Neural cell (in vitro differentiated cells): ENCODE measurements at regions not wholly inside any gene's neighbourhood (a gene's known extent, or its start where the extent isn't known, plus 50 kb on each side); places are given as distances from the start of the nearest gene placed in this dataset.

Experiments used
- H2AFZ ChIP-seq: fragments of 200-600, 300-800 bp; sonication (generic), shearing (Covaris generic); 2 replicates; pipeline ENCODE4 v1.6.0; 2014; ENCODE audit warnings: low read depth, mild to moderate bottlenecking, antibody characterized with exemption, low read length, moderate library complexity
- H3F3A ChIP-seq: fragments of 200-600 bp; shearing (Covaris generic); 2 replicates; pipeline ENCODE4 v1.6.1; 2016; ENCODE audit warnings: mild to moderate bottlenecking, moderate library complexity, mixed read lengths, antibody characterized with exemption, low read length; ENCODE audit not compliant: insufficient read depth, poor library complexity, severe bottlenecking
- H3K27ac ChIP-seq: fragments of 200-600, 300-800 bp; sonication (generic), shearing (Covaris generic); 2 replicates; pipeline ENCODE4 v1.5.1; 2014; ENCODE audit warnings: mild to moderate bottlenecking, low read length, moderate library complexity
- H3K27me3 ChIP-seq: fragments of 300-800, 200-600 bp; sonication (generic), shearing (Covaris generic); 2 replicates; pipeline ENCODE4 v1.6.0; 2014; ENCODE audit warnings: mild to moderate bottlenecking, low read depth, low read length, moderate library complexity; ENCODE audit not compliant: insufficient read depth
- H3K36me3 ChIP-seq: fragments of 300-800, 200-600 bp; sonication (generic), shearing (Covaris generic); 2 replicates; pipeline ENCODE4 v1.5.1; 2014; ENCODE audit warnings: mild to moderate bottlenecking, antibody characterized with exemption, low read length, moderate library complexity; ENCODE audit not compliant: insufficient read depth
- H3K4me2 ChIP-seq: fragments of 300-800, 200-600 bp; sonication (generic), shearing (Covaris generic); 2 replicates; pipeline ENCODE4 v1.6.0; 2014; ENCODE audit warnings: mild to moderate bottlenecking, low read length
- H3K4me3 ChIP-seq: fragments of 300-800, 200-600 bp; sonication (generic), shearing (Covaris generic); 2 replicates; pipeline ENCODE4 v1.5.1; 2014; ENCODE audit warnings: mild to moderate bottlenecking, low read length, moderate library complexity
- H3K79me2 ChIP-seq: fragments of 200-600 bp; shearing (Covaris generic); replicated peaks from 2 replicates; pipeline ENCODE4 v1.6.0; 2014; ENCODE audit warnings: mild to moderate bottlenecking, low read length, moderate library complexity; ENCODE audit not compliant: insufficient read depth
- H3K9ac ChIP-seq: fragments of 300-800, 200-600 bp; sonication (generic), shearing (Covaris generic); 2 replicates; pipeline ENCODE4 v1.6.1; 2016; ENCODE audit warnings: mild to moderate bottlenecking, low read length, mixed read lengths
- H3K9me2 ChIP-seq: fragments of 200-600 bp; shearing (Covaris generic); 2 replicates; pipeline ENCODE4 v1.6.1; 2016; ENCODE audit warnings: mild to moderate bottlenecking, low read length, mixed read lengths; ENCODE audit not compliant: insufficient read depth
- H3K9me3 ChIP-seq: fragments of 200-600, 300-800 bp; sonication (generic), shearing (Covaris generic); 2 replicates; pipeline ENCODE4 v1.6.1; 2016; ENCODE audit warnings: mild to moderate bottlenecking, mixed run types, low read length, moderate library complexity, mixed read lengths
- H4K20me1 ChIP-seq: fragments of 200-600 bp; shearing (Covaris generic); 2 replicates; pipeline ENCODE4 v1.6.1; 2016; ENCODE audit warnings: mild to moderate bottlenecking, mixed run types; ENCODE audit not compliant: insufficient read depth
- EP300 ChIP-seq: fragments of 450-650 bp; conservative IDR thresholded peaks from 2 replicates; pipeline ENCODE4 v1.6.1; 2014; ENCODE audit warnings: antibody characterized with exemption, mild to moderate bottlenecking, moderate library complexity; ENCODE audit not compliant: poor library complexity, severe bottlenecking
- EZH2 ChIP-seq: fragments of 200-600, 300-800 bp; shearing (Covaris generic), sonication (generic); IDR thresholded peaks from 2 replicates; pipeline ENCODE4 v1.6.1; 2014; ENCODE audit warnings: antibody characterized with exemption, low read length, borderline replicate concordance, mild to moderate bottlenecking; ENCODE audit not compliant: insufficient read depth, poor library complexity, severe bottlenecking
- MXI1 ChIP-seq: fragments of 450-650 bp; conservative IDR thresholded peaks from 2 replicates; pipeline ENCODE4 v1.6.1; 2014; ENCODE audit warnings: antibody characterized with exemption, mild to moderate bottlenecking; ENCODE audit not compliant: poor library complexity, severe bottlenecking
- POLR2AphosphoS5 ChIP-seq: IDR thresholded peaks from 2 replicates; pipeline ENCODE4 v1.6.1; 2012
- RAD21 ChIP-seq: fragments of 450-650 bp; conservative IDR thresholded peaks from 2 replicates; pipeline ENCODE4 v1.6.1; 2014; ENCODE audit warnings: antibody characterized with exemption, mild to moderate bottlenecking, moderate library complexity
- SMC3 ChIP-seq: fragments of 450-650 bp; conservative IDR thresholded peaks from 2 replicates; pipeline ENCODE4 v1.6.1; 2014; ENCODE audit warnings: antibody characterized with exemption, mild to moderate bottlenecking, moderate library complexity; ENCODE audit not compliant: poor library complexity
- TAF1 ChIP-seq: IDR thresholded peaks from 2 replicates; pipeline ENCODE4 v1.6.1; 2012; ENCODE audit warnings: low read depth
- TF ChIP-seq, protein P1 (sequence below): fragments of 450-650 bp; IDR thresholded peaks from 2 replicates; pipeline ENCODE4 v1.5.1; 2014; ENCODE audit warnings: antibody characterized with exemption, mild to moderate bottlenecking, moderate library complexity; ENCODE audit not compliant: poor library complexity, severe bottlenecking
- TF ChIP-seq, protein P2 (sequence below): IDR thresholded peaks from 2 replicates; pipeline ENCODE4 v1.6.1; 2012; ENCODE audit warnings: borderline replicate concordance

DNA sequence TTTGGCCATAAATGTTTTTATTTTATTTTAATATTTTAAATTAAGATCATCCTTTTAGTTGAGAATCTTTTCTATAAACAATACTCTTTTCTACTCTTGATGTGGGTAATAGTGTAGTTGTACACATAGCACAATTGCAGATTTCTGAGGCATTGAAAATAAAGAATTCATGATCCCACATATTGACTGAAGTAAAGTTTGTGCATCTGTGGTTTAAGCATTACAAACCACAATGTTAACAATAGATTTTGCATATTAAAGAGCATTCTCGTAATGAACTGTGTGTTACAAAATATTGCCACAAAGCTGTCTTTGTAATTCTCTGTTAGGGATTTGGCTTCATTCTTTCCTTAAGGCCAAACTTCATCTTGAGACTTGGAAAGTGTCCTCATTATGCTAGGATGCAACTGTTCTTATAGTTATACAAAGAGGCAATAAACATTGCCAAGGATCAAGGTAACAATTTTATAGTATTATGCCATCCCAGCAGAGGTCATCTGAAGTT is 256.8 kb downstream of the OLFM3 start:
- H3K9ac ChIP-seq = no peak overlapping the region
- H3K79me2 ChIP-seq = no peaks in the 10 kb centered on the region
- H3K9me2 ChIP-seq = no peaks in the 10 kb centered on the region
- no peaks in the 10 kb centered on the region for H3K9me3 ChIP-seq
- no peaks in the 10 kb centered on the region for H4K20me1 ChIP-seq
- H3K4me2 ChIP-seq = no peak overlapping the region
- no peaks in the 10 kb centered on the region for H3F3A ChIP-seq
- no peak overlapping the region for H3K4me3 ChIP-seq
- no peak for TF ChIP-seq EP300
- H2AFZ ChIP-seq = no peak overlapping the region
- H3K27ac ChIP-seq = no peak overlapping the region
- no peaks in the 10 kb centered on the region for H3K27me3 ChIP-seq
- H3K36me3 ChIP-seq = no peaks in the 10 kb centered on the region

DNA sequence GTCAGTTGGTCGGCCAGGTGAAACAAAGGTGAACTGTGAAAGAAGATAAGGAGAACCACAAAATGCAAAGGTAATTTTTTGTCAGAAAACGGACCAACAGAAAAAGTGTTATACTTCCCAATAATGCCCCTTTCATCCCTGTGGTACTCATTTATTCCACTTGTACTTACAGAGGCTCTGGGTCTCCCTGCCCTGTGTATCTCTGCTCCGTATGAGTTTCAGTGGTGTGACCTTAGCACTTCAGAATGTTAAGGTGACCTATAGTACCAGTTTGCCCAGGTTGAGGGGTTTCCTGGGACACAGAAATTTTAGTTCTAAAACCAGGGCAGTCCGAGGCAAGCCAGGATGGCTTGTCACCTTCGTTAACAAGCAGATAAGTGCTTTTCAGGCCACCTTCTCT is 254.8 kb downstream of the OLFM3 start:
- no peak overlapping the region for H3K27ac ChIP-seq
- no peaks in the 10 kb centered on the region for H3K36me3 ChIP-seq
- no peaks in the 10 kb centered on the region for H3K79me2 ChIP-seq
- no peaks in the 10 kb centered on the region for H4K20me1 ChIP-seq
- no peak overlapping the region for H2AFZ ChIP-seq
- no peak overlapping the region for H3K4me3 ChIP-seq
- TF ChIP-seq EZH2 (no peak), TAF1 (no peak), MXI1 (no peak), EP300 (no peak), POLR2AphosphoS5 (no peak), RAD21 (no peak), SMC3 (no peak)
- TF ChIP-seq, protein P1, sequence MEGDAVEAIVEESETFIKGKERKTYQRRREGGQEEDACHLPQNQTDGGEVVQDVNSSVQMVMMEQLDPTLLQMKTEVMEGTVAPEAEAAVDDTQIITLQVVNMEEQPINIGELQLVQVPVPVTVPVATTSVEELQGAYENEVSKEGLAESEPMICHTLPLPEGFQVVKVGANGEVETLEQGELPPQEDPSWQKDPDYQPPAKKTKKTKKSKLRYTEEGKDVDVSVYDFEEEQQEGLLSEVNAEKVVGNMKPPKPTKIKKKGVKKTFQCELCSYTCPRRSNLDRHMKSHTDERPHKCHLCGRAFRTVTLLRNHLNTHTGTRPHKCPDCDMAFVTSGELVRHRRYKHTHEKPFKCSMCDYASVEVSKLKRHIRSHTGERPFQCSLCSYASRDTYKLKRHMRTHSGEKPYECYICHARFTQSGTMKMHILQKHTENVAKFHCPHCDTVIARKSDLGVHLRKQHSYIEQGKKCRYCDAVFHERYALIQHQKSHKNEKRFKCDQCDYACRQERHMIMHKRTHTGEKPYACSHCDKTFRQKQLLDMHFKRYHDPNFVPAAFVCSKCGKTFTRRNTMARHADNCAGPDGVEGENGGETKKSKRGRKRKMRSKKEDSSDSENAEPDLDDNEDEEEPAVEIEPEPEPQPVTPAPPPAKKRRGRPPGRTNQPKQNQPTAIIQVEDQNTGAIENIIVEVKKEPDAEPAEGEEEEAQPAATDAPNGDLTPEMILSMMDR = no peak
- TF ChIP-seq, protein P2, sequence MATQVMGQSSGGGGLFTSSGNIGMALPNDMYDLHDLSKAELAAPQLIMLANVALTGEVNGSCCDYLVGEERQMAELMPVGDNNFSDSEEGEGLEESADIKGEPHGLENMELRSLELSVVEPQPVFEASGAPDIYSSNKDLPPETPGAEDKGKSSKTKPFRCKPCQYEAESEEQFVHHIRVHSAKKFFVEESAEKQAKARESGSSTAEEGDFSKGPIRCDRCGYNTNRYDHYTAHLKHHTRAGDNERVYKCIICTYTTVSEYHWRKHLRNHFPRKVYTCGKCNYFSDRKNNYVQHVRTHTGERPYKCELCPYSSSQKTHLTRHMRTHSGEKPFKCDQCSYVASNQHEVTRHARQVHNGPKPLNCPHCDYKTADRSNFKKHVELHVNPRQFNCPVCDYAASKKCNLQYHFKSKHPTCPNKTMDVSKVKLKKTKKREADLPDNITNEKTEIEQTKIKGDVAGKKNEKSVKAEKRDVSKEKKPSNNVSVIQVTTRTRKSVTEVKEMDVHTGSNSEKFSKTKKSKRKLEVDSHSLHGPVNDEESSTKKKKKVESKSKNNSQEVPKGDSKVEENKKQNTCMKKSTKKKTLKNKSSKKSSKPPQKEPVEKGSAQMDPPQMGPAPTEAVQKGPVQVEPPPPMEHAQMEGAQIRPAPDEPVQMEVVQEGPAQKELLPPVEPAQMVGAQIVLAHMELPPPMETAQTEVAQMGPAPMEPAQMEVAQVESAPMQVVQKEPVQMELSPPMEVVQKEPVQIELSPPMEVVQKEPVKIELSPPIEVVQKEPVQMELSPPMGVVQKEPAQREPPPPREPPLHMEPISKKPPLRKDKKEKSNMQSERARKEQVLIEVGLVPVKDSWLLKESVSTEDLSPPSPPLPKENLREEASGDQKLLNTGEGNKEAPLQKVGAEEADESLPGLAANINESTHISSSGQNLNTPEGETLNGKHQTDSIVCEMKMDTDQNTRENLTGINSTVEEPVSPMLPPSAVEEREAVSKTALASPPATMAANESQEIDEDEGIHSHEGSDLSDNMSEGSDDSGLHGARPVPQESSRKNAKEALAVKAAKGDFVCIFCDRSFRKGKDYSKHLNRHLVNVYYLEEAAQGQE = no peak
- no peaks in the 10 kb centered on the region for H3K9me2 ChIP-seq
- H3F3A ChIP-seq = no peaks in the 10 kb centered on the region
- H3K9ac ChIP-seq = no peak overlapping the region
- no peaks in the 10 kb centered on the region for H3K27me3 ChIP-seq
- H3K4me2 ChIP-seq = no peak overlapping the region
- H3K9me3 ChIP-seq = no peaks in the 10 kb centered on the region

DNA sequence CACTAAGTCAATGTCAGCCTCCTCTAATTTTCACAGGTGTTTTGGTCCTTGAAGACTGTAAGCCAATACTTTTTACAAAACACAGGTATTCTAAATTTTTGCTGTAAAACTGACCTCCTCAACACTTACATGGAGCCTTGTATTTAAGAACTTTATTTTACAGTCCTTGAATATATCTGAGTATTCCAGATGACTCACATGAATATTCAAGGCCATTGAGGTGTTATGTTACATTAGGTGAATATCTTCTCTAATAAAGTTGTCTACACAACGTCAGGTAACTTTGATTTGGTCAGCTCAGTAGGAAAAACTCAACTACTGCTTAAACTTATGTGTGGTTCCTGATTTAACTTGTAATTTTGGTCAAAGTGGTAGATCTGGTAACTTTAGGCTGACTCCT is 254.2 kb downstream of the OLFM3 start:
- H3K9ac ChIP-seq = no peak overlapping the region
- H3K79me2 ChIP-seq = no peaks in the 10 kb centered on the region
- no peaks in the 10 kb centered on the region for H3F3A ChIP-seq
- no peaks in the 10 kb centered on the region for H4K20me1 ChIP-seq
- no peak overlapping the region for H3K4me3 ChIP-seq
- TF ChIP-seq POLR2AphosphoS5 (no peak), SMC3 (no peak), EP300 (no peak), TAF1 (no peak), MXI1 (no peak), RAD21 (no peak), EZH2 (no peak)
- TF ChIP-seq, protein P1 = no peak
- TF ChIP-seq, protein P2 = no peak
- H3K27me3 ChIP-seq = no peaks in the 10 kb centered on the region
- no peaks in the 10 kb centered on the region for H3K9me2 ChIP-seq
- H2AFZ ChIP-seq = no peak overlapping the region
- H3K27ac ChIP-seq = no peak overlapping the region
- no peaks in the 10 kb centered on the region for H3K36me3 ChIP-seq
- no peaks in the 10 kb centered on the region for H3K9me3 ChIP-seq
- no peak overlapping the region for H3K4me2 ChIP-seq
